ENCODE measurements at regions not wholly inside any gene's neighbourhood (a gene's known extent, or its start where the extent isn't known, plus 50 kb on each side); places are given as distances from the start of the nearest gene placed in this dataset.
A peak's percentile ranks its signal among the peaks of the same experiment; 100 is the strongest.
"Not testable (repeated sequence)": the region's sequence is repeated elsewhere in the genome, so short reads cannot be mapped to it uniquely, and the experiment has no call there.

GRCh38 chr4:64799751-64800150 lies 390.5 kb upstream of the TECRL start:
- no peak overlapping the region for H3K27ac ChIP-seq
- intact Hi-C loops (cut with DNase I), result no loop called here
- peak; percentile 39 to 52 for ATAC-seq
- TF ChIP-seq, protein P1, sequence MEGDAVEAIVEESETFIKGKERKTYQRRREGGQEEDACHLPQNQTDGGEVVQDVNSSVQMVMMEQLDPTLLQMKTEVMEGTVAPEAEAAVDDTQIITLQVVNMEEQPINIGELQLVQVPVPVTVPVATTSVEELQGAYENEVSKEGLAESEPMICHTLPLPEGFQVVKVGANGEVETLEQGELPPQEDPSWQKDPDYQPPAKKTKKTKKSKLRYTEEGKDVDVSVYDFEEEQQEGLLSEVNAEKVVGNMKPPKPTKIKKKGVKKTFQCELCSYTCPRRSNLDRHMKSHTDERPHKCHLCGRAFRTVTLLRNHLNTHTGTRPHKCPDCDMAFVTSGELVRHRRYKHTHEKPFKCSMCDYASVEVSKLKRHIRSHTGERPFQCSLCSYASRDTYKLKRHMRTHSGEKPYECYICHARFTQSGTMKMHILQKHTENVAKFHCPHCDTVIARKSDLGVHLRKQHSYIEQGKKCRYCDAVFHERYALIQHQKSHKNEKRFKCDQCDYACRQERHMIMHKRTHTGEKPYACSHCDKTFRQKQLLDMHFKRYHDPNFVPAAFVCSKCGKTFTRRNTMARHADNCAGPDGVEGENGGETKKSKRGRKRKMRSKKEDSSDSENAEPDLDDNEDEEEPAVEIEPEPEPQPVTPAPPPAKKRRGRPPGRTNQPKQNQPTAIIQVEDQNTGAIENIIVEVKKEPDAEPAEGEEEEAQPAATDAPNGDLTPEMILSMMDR (IDR thresholded peaks at IDR 0.05), result no peak
- peak; percentile 44 for DNase-seq
- no peaks in the 10 kb centered on the region for H3K27me3 ChIP-seq (ENCODE audit: low read depth)
- no peak overlapping the region for H3K4me3 ChIP-seq
- no peaks in the 10 kb centered on the region for H3K4me1 ChIP-seq
- no peaks in the 10 kb centered on the region for H3K36me3 ChIP-seq
- no peaks in the 10 kb centered on the region for H3K9me3 ChIP-seq

DNA sequence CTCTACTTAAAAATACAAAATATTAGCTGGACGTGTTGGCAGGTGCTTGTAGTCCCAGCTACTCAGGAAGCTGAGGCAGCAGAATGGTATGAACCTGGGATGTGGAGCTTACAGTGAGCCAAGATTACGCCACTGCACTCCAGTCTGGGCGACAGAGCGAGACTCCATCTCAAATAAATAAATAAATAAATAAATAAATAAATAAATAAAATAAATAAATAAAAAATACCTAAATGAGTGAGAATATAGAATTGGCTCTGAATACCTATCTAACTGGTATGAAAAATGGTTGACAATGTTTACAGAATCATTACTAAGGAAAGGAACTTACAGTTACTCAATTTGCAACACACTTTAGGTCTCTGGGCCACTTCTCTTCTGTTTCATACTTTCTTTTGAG lies 389.6 kb upstream of the TECRL start:
- H3K4me1 ChIP-seq; H3K4me3 ChIP-seq; H3K27me3 ChIP-seq (ENCODE audit: low read depth); H3K9me3 ChIP-seq; H3K27ac ChIP-seq; intact Hi-C loops (cut with DNase I); DNase-seq; ATAC-seq; H3K36me3 ChIP-seq: not testable (repeated sequence)

GRCh38 chr4:64796581-64796980 lies 387.3 kb upstream of the TECRL start:
- H3K27ac ChIP-seq, result no peak overlapping the region
- H3K4me3 ChIP-seq, result no peak overlapping the region
- H3K36me3 ChIP-seq, result no peaks in the 10 kb centered on the region
- H3K27me3 ChIP-seq (ENCODE audit: low read depth), result no peaks in the 10 kb centered on the region
- TF ChIP-seq, protein P1 (IDR thresholded peaks at IDR 0.05), result no peak
- H3K9me3 ChIP-seq, result no peaks in the 10 kb centered on the region
- DNase-seq (no peak), ATAC-seq (no peak)
- H3K4me1 ChIP-seq, result no peaks in the 10 kb centered on the region
- intact Hi-C loops (cut with DNase I), result no loop called here

DNA sequence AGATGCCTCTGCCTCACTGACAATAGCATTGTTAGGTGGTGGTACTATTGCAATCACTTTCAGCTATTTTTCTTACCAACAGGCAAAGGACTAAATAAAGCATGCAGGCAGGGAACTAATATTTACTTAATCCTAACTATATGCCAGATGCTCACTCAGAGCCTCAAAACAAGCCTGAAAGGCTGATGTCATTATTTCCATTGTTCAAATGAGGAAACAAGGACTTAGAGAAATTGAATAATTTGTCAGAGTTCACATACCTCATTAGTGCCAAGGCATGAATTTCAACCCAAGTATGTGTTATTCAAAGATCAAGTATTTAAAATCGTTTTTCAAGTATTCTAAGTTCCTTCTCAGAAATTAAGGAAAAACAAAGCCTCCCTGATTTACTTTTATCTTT lies 374.9 kb upstream of the TECRL start:
- intact Hi-C loops (cut with DNase I), result no loop called here
- TF ChIP-seq, protein P1 (IDR thresholded peaks at IDR 0.05), result no peak
- no peak for ATAC-seq

GRCh38 chr4:64781737-64782326 lies 372.6 kb upstream of the TECRL start:
- Histone ChIP-seq H3K27me3 (ENCODE audit: low read depth) (no peaks in the 10 kb centered on the region), H3K4me1 (no peaks in the 10 kb centered on the region), H3K9me3 (no peaks in the 10 kb centered on the region), H3K27ac (no peak overlapping the region), H3K4me3 (no peak overlapping the region), H3K36me3 (no peaks in the 10 kb centered on the region)
- intact Hi-C loops (cut with DNase I), result no loop called here
- ATAC-seq (no peak), DNase-seq (no peak)
- TF ChIP-seq, protein P1 (IDR thresholded peaks at IDR 0.05), result peak; percentile 57

More for the DNA sequence above, 374.9 kb upstream of the TECRL start:
- Histone ChIP-seq H3K4me3 (no peak overlapping the region), H3K27ac (no peak overlapping the region), H3K4me1 (no peaks in the 10 kb centered on the region), H3K36me3 (no peaks in the 10 kb centered on the region), H3K9me3 (no peaks in the 10 kb centered on the region), H3K27me3 (ENCODE audit: low read depth) (no peaks in the 10 kb centered on the region)
- DNase-seq, result no peak

DNA sequence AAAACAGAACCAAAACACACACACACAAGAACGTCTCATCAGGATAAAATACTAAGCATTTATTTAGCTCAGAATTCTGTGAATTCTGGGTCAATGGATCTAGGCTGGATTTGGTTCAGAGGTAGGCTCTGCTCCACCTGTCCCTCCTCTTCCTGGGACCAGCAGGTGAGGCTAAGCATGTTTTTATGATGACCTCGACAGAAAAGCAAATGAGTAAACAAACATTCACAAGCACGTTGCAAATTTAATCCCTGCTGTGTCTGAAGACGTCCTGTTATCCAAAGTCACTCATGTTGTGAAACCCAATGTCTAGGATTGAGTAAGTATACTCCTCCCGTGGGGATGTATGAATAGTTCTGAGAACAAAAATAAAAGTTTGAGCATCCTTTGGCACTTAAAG lies 371.4 kb upstream of the TECRL start:
- Histone ChIP-seq H3K4me3 (no peak overlapping the region), H3K27me3 (ENCODE audit: low read depth) (no peaks in the 10 kb centered on the region), H3K4me1 (no peaks in the 10 kb centered on the region), H3K27ac (no peak overlapping the region), H3K36me3 (no peaks in the 10 kb centered on the region), H3K9me3 (no peaks in the 10 kb centered on the region)
- DNase-seq (no peak), ATAC-seq (no peak)
- intact Hi-C loops (cut with DNase I), result no loop called here
- TF ChIP-seq, protein P1 (IDR thresholded peaks at IDR 0.05), result no peak

All from lower lobe of right lung (tissue), 2 donors.